Activated T-cell treated with anti-CD3 and anti-CD28 coated beads, Interleukin-2, amount 50 U/mL, for 72 hours (primary cell): ENCODE measurements at regions not wholly inside any gene's neighbourhood (a gene's known extent, or its start where the extent isn't known, plus 50 kb on each side); places are given as distances from the start of the nearest gene placed in this dataset.

ENCODE experiments used
- ATAC-seq, 2 donors: fragments of 150-1000 bp; cut with Tn5 transposase; replicated peaks in 1 of 2; 2 replicates each; pipeline ENCODE4 v1.10.0; 2021; ENCODE audit warnings: moderate library complexity in 2 of 2, mild to moderate bottlenecking in 1 of 2
- DNase-seq, 2 donors: peaks; one replicate each; pipeline ENCODE4 v3.0.0; 2021 to 2022; ENCODE audit warnings: mixed read lengths in 1 of 2
- H3K27ac Mint-ChIP-seq: one replicate; pipeline ENCODE4 v1.8.0; 2022; ENCODE audit warnings: mild to moderate bottlenecking, moderate library complexity, mixed read lengths
- H3K27me3 Mint-ChIP-seq: one replicate; pipeline ENCODE4 v1.8.0; 2022; ENCODE audit warnings: low read depth, mixed read lengths
- H3K36me3 Mint-ChIP-seq, 2 donors: one replicate each; pipeline ENCODE4 v1.8.0; 2022; ENCODE audit warnings: mixed read lengths in 2 of 2, mild to moderate bottlenecking in 1 of 2; ENCODE audit not compliant: insufficient read depth in 2 of 2
- H3K4me1 Mint-ChIP-seq: one replicate; pipeline ENCODE4 v1.8.0; 2022; ENCODE audit warnings: low read depth, mixed read lengths
- H3K4me3 Mint-ChIP-seq, 2 donors: one replicate each; pipeline ENCODE4 v1.8.0; 2022; ENCODE audit warnings: mild to moderate bottlenecking in 2 of 2, mixed read lengths in 2 of 2, moderate library complexity in 2 of 2
- H3K9me3 Mint-ChIP-seq, 2 donors: one replicate each; pipeline ENCODE4 v1.8.0; 2022; ENCODE audit warnings: mixed read lengths in 2 of 2

DNA sequence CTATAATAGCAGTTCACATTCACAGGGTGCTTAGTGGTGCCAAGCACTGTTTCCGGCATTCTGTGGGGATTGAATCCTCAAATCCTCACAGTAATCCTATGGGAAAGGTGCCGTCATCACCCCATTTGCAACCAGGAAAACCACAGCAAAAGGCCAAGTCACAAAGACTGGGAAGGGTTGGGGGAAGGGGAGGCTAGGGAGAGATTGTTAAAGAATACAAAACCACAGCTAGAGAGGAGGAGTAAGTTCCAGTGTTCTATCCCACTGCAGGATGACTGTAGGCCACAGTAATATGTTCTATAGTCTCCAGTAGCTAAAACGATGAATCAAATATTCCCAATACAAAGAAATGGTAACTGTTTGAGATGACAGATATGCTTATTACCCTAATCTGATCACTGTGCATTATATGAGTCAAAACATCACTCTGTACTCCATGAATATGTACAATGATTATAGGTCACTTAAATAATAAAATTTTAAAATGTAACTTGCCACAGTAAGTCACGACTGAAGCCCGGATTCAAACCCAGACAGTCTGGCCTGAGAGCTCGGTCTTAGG is 256.8 kb downstream of the TOMM20 start:
- Mint-ChIP-seq H3K36me3 (no peaks in the 10 kb centered on the region), H3K27ac (no peak overlapping the region), H3K9me3 (no peaks in the 10 kb centered on the region), H3K27me3 (no peaks in the 10 kb centered on the region), H3K4me3 (no peak overlapping the region), H3K4me1 (peaks cover 61% of the 10 kb centered on the region)
- ATAC-seq = peak in 1 of 2 donors; percentile 37
- no peak for DNase-seq

DNA sequence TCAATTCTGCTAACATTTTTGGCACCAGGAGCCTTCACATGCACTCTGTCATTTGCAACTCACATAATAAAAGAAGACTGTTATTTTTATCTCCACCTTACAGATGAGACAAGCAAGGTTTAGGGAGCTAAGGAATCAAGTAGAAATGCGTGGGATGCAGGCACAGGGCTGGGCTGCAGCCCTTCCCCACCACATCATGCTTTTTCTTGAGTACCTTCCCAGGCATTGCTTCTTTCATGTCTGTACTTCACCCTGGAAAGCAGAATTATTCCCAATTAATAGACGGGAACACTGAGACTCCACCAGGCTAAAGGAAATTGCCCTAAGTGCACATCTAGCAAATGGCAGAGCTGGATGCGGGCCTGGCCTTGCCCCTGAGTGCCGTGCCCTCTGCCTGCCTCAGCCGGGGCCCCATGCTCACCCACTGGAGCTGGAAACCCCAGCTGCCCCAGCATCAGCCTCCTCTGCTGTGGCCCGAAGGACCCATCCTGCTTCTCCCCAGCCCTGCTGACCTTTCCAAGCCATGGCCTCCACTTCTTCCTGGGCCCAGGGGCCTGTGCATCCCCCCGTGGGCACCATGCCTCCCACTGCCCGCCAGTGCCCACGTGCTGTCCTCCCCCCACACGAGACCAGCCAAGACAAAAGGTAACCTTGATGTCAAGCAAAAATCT is 257.5 kb downstream of the TOMM20 start:
- DNase-seq = no peak

GRCh38 chr1:234870020-234870981 is 258.3 kb downstream of the TOMM20 start:
- H3K27ac Mint-ChIP-seq = no peak overlapping the region
- ATAC-seq = no peak
- no peaks in the 10 kb centered on the region for H3K27me3 Mint-ChIP-seq
- peaks cover 0 to 2% of the 10 kb centered on the region in 2 donors for H3K9me3 Mint-ChIP-seq
- peaks cover 2 to 8% of the 10 kb centered on the region in 2 donors for H3K36me3 Mint-ChIP-seq
- no peak overlapping the region for H3K4me3 Mint-ChIP-seq
- DNase-seq = no peak
- peaks cover 56% of the 10 kb centered on the region for H3K4me1 Mint-ChIP-seq

More for the DNA sequence above, 257.5 kb downstream of the TOMM20 start:
- ATAC-seq = no peak
- Mint-ChIP-seq H3K27ac (no peak overlapping the region), H3K4me1 (peaks cover 61% of the 10 kb centered on the region), H3K27me3 (no peaks in the 10 kb centered on the region), H3K9me3 (peaks cover 0 to 2% of the 10 kb centered on the region in 2 donors), H3K4me3 (no peak overlapping the region), H3K36me3 (peaks cover 1 to 2% of the 10 kb centered on the region in 2 donors)

DNA sequence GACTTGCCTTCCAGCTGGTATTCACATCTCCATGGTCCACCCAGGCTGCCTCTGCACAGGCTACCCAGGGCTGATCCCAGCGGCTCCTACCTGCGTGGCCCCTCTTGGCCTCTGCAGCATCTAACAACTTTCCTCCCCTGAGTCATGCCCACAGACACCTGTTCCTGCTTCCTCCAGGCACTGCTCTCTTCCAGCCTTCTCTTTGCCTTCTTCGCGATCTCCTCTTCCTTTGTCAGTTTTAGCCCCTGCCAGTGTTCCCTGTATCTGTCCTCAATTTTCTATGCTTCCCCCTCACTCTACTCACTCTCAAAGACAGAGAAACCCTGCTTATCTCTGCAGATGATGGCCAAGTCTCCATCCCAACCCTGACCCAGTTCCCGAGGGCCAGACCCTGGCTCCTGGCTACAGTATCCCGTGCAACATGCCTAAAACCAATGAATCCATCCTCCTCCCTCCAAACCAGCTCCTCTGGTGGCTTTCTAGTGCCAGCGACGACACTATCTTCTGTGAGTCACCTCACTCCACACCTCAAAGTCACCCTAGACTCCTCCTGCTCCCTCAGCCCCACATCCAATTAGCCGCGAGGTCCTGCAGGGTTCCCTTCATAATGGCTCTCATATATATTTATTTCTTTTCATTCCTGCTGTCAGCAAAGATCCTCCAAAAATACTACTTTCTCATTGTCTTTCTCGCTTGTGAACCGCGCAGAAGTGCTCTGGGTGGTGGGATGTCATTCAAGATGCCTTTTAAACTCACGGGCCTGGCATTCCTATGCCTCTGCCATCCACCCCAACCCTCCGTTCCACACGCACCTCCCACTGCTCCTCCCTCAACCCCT is 259.2 kb downstream of the TOMM20 start:
- Mint-ChIP-seq H3K9me3 (peaks cover 0 to 2% of the 10 kb centered on the region in 2 donors), H3K36me3 (peaks cover 2 to 8% of the 10 kb centered on the region in 2 donors), H3K4me1 (peaks cover 47% of the 10 kb centered on the region), H3K27me3 (no peaks in the 10 kb centered on the region), H3K4me3 (no peak overlapping the region), H3K27ac (no peak overlapping the region)
- no peak for DNase-seq
- no peak for ATAC-seq

GRCh38 chr1:234868296-234869147 is 258.5 kb upstream of the IRF2BP2 start:
- H3K4me3 Mint-ChIP-seq = no peak overlapping the region
- ATAC-seq (no peak), DNase-seq (no peak)
- H3K27ac Mint-ChIP-seq = no peak overlapping the region
- peaks cover 0 to 2% of the 10 kb centered on the region in 2 donors for H3K9me3 Mint-ChIP-seq
- H3K4me1 Mint-ChIP-seq = peaks cover 49% of the 10 kb centered on the region
- H3K36me3 Mint-ChIP-seq = peaks cover 2 to 8% of the 10 kb centered on the region in 2 donors
- peaks cover 3% of the 10 kb centered on the region for H3K27me3 Mint-ChIP-seq

DNA sequence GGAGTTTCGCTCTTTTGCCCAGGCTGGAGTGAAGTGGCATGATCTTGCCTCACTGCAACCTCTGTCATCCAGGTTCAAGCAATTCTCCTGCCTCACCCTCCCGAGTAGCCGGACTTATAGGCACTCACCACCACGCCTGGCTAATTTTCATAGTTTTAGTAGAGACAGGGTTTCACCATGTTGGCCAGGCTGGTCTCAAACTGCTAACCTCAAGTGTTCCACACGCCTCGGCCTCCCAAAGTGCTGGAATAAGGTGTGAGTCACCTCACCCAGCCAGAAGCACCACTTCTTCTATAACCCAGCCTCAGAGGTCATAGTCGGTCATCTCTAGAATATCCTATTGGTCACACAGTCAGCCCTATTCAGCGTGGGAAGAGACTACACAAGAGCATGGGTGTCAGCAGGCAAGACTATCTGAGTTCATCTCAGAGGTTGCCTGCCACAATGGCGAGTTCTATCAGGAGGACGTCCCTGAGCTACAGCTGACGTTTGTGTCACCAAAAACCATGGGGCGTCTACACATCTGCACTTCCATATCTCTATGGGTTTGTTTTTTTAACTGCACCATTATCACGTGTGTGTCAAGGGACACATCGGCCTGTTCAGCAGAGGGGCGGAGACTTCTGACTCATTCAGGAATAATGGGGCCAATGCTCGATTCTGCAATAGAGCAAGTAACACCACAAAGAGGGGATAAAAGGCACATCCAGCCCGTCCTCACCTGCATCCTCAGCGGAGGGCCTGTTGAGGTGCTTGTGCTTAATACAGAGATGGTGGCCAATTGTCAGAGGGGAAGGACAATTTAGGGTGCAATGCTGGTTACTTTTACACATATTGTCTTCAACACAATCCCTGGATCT is 256.3 kb upstream of the IRF2BP2 start:
- Mint-ChIP-seq H3K36me3 (peaks cover 2 to 8% of the 10 kb centered on the region in 2 donors), H3K27ac (no peak overlapping the region), H3K9me3 (peaks cover 0 to 2% of the 10 kb centered on the region in 2 donors), H3K27me3 (peaks cover 7% of the 10 kb centered on the region), H3K4me3 (peak overlapping the region in 1 of 2 donors; percentile 13), H3K4me1 (peaks cover 48% of the 10 kb centered on the region)
- DNase-seq (peak; percentile 23 to 30), ATAC-seq (peak; percentile 74 to 82)

DNA sequence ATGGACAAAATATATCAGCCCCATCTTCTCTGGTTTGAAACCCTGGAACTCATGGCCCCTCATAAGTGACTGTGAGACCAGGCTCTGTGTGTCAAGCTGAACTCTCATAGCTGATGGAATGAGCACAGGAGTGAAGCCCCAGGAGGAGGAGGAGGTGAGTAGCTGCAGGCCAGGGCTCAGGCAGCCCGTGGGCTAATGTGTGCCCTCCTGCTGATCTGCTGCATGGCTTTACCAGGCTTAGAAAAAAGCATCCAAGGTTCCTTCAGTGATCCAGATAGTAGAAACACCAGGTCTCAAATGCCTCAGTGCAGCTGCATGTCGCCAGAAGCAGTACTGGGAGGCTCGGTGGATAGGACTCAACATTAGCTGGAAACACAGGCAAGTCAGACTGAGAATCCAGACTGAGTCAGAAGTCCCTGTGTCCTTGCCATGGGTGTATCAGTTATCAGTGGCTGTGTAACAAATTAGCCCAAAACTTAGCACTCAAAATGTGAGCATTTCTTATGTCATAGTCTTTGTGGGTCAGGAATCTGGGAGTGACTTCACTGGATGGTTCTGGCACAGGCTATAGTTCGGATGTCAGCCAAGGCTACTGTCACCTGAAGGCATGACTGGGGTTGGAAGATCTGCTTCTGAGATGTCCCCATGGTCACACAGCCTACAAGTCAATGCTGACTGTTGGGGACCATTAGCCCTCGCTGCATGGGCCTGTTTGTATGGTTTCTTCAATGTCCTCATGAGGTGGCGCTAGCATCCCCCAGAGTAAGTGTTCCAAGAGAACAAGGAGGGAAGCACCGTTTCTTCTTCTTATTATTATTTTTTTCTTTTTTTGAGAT is 255.4 kb upstream of the IRF2BP2 start:
- Mint-ChIP-seq H3K27me3 (peaks cover 7% of the 10 kb centered on the region), H3K4me1 (peaks cover 47% of the 10 kb centered on the region), H3K9me3 (peaks cover 0 to 2% of the 10 kb centered on the region in 2 donors), H3K27ac (no peak overlapping the region), H3K4me3 (no peak overlapping the region), H3K36me3 (peaks cover 2 to 8% of the 10 kb centered on the region in 2 donors)
- no peak for DNase-seq
- peak in 1 of 2 donors; percentile 22 for ATAC-seq

- Mint-ChIP-seq H3K36me3 (peaks cover 2 to 8% of the 10 kb centered on the region in 2 donors), H3K27ac (no peak overlapping the region), H3K4me3 (no peak overlapping the region), H3K27me3 (peaks cover 7% of the 10 kb centered on the region), H3K9me3 (peaks cover 0 to 2% of the 10 kb centered on the region in 2 donors), H3K4me1 (peaks cover 38% of the 10 kb centered on the region)
- ATAC-seq (no peak), DNase-seq (no peak)
Measured at GRCh38 chr1:234864116-234864515, 254.1 kb upstream of the IRF2BP2 start.

DNA sequence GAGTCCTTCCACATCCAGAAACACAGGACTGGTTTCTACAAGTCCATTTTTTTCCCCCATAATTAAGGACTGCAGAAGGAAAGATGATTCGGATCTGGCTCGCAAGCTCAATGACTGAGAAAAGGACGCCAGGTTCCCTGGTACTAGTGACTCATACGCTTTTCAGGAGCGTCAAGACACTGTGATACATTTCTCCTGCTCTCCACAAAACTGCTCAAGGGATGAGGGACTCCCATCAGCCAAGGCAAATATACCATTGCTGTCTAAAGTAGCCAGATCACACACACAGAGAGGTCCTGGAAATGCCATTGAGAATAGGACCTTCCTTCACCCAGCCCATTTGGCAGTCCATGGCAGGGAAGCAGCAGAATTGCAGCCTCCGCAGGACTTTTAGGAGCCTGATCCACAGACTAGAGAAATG is 253.6 kb upstream of the IRF2BP2 start:
- Mint-ChIP-seq H3K27ac (no peak overlapping the region), H3K4me1 (peaks cover 32% of the 10 kb centered on the region), H3K9me3 (peaks cover 0 to 2% of the 10 kb centered on the region in 2 donors), H3K27me3 (peaks cover 7% of the 10 kb centered on the region), H3K4me3 (no peak overlapping the region), H3K36me3 (peaks cover 2 to 8% of the 10 kb centered on the region in 2 donors)
- DNase-seq = no peak
- ATAC-seq = no peak

GRCh38 chr1:234862944-234863515 is 253.1 kb upstream of the IRF2BP2 start:
- peaks cover 31% of the 10 kb centered on the region for H3K4me1 Mint-ChIP-seq
- DNase-seq = no peak
- H3K27me3 Mint-ChIP-seq = peaks cover 7% of the 10 kb centered on the region
- peaks cover 0 to 2% of the 10 kb centered on the region in 2 donors for H3K9me3 Mint-ChIP-seq
- H3K4me3 Mint-ChIP-seq = no peak overlapping the region
- H3K27ac Mint-ChIP-seq = no peak overlapping the region
- peaks cover 2 to 8% of the 10 kb centered on the region in 2 donors for H3K36me3 Mint-ChIP-seq
- no peak for ATAC-seq
